HG02885 (cell line): ENCODE measurements at regions not wholly inside any gene's neighbourhood (a gene's known extent, or its start where the extent isn't known, plus 50 kb on each side); places are given as distances from the start of the nearest gene placed in this dataset.

Experiments
- ATAC-seq: cut with Tn5 transposase; IDR thresholded peaks from one replicate; pipeline ENCODE4 v1.9.1; 2021; ENCODE audit warnings: mild to moderate bottlenecking; ENCODE audit not compliant: unreplicated experiment, poor library complexity

DNA sequence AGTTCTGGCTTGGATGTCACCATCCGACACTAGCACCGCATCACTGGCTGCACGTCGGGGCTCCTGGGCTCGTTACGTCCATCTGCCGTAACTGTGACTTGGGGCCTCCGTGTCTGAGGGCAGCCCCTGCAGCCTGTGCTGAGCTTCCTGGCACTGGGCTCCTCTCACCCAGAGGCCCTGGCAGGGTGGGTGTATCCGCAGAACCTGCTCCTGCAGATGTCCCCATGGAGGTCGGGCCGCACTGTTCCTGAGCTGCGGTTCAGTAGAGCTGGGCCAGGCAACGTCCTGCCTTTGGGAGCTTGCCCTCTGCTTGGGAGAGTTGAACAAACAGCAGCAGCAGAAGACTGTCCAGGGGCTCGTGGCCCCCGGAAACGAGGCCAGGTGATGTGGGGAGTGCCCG lies 71.4 kb downstream of the RGS12 start:
- ATAC-seq = no peak

DNA sequence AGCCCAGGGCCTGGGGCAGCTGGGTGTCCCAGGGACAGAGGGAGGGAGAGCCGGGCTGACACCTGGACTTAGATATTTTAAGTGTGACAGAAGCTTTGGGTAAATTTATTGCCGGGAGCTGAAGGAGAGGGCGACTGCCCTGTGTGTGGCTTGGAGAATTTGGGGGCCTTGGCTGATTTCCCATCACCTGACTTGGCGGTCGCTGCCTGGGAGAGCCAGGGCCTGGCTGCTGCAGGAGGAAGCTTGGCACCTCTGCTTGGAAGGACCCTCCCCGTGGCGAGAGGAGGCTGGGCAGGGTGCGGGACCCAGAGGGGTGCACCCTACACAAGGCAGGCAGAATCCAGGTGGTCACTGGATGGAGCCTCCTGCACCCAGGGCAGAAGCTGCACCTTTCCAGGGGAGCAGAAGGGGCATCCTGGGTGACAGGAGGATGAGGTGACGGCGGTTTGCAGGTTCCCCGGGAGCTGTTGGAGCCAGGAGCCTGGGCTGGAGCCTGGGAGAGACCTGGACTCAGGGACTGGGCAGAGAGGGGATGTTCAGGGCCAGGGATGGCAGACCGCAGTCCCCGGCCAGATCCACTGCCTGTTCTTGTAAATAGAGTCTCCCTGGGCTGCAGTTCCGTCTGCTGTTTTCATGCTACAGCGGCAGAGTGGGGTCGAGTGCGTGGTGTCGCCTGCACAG lies 72.0 kb downstream of the RGS12 start:
- no peak for ATAC-seq

DNA sequence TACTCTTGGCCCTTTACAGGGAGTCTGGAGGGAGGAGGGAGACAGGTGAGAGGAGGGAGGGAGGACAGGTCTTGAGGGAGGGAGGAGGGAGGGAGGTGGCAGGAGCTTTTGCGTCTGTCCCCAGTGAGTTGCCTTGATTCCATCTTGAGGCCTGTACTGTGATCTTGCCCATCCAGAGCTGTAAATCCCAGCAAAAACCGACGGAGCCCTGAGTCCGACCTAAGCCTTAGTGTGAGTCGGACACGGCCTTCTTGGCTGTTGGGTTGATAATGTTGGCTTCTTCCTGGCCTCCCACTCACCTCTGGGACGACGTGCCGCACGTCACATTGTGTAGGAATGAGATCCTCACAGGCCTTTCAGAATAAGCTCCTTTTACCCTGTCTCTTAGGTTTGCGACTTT lies 72.5 kb downstream of the RGS12 start:
- no peak for ATAC-seq

DNA sequence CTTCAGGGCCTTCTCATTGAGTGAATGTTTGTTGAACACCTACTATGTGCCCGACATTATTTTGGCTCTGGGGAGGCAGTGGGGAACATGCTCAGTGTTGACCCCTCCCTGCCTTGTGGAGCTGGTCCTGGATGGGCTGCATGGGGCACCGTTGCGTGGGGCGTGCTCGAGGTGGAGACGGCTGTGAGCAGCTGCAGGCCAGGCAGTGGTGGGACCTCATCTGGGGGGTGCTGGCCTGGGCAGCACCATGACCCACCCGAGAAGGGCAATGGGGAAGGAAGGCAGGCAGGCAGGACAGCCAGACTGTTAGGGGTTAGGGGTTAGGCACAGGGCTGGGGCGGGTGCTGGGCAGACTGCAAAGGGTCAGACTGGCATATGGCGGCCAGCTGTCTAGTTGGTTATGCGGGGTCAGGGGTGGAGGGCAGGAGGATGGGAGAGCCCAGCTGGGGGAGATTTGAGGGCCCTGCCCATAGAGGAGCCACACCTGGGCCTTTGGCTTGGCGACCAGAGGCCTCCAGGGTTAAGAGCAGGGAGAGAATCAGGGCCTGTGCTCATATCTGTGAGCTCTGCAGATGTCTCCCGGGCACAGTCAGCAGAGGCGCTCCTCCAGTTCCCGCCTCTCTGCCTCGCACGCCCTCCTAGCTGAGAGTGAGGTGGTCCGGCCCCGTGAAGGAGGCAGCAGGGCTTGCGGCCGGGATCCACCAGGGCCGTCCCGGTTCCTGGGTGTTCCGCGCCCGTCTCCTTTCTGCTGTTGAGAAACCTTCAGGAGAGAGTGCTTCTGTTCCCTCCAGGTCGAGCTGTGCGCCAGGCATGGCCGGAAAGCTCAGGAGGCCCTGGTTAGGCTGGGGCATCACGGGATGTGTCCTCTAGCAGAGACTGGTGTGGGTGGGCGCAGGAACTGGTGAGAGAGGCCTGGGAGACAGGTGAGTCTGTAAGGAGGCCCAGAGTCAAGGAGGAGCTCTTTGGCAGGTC lies 73.3 kb downstream of the RGS12 start:
- no peak for ATAC-seq

DNA sequence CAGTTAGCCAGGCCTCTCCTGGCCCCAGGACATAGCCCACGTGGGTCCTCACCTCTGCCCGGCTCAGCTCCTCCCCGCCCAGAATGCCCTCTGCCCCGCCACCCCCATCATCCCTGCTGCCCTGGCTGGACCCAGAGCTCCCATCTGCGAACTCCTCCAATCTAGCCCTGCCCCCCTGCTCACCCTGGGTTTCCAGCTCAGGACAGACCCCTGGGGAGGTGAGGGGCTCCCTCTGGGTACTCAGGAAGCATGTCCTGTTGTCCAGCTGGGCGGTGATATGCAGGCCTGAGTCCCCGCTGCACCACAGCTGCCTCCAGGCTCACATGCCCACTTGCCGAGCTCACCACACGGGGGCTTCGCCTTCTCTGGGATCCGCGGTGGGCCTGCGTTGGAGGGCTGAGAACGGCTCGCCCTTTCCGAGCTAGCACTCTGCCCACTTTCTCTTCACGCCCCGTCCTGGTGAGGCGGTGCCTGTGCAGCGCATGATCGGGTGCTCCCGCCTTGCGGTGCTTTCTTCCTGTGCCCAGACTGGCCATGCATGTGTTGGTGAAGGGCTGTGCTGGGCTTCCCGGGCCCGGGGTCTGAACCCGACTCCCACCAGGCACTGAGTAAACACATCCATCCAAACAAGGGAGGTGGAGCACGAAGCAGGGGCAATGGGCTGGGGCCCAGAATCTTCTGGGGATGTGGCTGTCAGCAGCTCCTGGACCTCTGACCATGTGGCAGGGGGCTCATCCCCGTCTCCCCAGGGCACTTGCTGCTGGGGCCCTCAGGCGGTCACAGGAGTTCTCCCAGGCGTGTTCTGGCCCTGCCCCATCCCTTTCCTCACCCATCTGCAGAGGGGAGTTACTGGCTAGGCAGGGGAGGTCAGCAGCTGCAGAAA lies 74.3 kb downstream of the RGS12 start:
- ATAC-seq = no peak

DNA sequence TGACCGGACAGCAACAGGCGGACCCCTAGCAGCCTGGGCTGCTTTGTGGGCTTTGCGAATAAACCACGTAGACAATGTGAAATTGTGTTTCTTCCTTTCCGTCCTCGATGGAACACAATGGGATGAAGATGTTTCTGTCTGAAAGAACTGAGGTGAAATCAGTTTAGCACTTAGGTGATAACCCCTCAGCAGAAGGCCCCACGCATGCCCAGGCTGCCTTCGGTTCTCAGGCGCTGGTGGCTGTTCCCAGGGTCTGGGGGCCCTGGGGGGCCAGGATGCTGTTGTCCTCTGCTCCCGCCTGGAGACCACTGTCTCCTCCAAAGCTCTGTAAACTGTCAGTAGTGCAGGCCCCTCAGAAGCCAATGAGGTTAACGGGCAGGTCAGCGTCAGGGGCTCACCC lies 73.9 kb upstream of the HGFAC start:
- no peak for ATAC-seq

DNA sequence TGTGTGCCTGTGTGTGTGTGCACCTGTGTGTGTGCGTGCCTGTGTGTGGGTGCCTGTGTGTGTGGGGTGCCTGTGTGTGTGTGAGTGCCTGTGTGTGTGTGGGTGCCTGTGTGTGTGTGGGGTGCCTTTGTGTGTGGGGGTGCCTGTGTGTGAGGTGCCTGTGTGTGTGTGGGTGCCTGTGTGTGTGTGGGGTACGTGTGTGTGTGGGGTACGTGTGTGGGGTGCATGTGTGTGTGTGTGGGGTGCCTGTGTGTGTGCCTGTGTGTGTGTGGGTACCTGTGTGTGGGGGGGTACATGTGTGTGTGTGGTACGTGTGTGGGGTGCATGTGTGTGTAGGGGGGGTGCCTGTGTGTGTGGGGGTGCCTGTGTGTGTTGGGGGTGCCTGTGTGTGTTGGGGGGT lies 73.4 kb upstream of the HGFAC start:
- ATAC-seq = no peak

DNA sequence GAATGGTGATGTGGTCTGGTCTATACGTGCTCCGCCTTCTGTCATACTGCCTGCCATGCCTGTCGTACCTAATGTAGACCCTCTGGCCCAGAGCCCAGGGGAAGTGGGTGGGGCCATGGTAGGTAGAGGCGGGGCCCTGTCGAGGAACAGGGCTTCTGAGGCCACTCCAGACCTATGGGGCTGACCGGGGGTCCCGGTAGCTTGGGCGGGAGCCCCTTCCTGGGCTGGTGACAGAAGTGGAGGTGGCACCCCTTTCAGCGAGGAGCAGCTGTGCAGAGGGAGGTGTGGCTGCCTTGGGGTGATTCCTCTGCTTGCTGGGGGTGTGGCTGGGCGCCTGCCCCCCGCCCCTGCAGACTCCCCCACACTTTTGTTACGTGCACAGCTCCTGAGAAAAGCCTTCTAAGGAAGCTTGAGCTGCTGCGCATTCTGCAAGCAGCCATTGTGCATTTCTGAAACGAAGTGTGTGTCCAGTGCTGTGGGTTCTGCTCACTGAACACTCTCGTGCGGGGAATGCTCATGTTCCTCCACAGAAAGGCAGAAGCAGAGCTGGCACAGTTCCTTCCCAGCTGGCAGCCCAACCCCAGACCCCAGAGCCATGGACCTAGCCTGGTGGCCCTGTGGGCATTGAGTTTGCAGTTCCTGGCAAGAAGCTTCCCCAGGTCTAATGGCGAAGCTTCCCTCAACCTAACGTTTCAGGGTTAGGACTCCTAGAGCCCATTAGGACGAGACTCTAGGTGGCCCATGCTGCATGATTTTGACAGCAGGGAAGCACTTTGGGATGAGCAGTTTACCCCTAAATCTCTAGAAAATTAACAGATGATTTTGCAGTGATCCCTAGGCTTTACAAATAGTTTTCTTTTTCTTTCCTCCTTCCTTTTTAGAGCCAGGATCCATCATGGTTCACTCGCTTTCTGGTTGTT lies 72.7 kb upstream of the HGFAC start:
- ATAC-seq = no peak

DNA sequence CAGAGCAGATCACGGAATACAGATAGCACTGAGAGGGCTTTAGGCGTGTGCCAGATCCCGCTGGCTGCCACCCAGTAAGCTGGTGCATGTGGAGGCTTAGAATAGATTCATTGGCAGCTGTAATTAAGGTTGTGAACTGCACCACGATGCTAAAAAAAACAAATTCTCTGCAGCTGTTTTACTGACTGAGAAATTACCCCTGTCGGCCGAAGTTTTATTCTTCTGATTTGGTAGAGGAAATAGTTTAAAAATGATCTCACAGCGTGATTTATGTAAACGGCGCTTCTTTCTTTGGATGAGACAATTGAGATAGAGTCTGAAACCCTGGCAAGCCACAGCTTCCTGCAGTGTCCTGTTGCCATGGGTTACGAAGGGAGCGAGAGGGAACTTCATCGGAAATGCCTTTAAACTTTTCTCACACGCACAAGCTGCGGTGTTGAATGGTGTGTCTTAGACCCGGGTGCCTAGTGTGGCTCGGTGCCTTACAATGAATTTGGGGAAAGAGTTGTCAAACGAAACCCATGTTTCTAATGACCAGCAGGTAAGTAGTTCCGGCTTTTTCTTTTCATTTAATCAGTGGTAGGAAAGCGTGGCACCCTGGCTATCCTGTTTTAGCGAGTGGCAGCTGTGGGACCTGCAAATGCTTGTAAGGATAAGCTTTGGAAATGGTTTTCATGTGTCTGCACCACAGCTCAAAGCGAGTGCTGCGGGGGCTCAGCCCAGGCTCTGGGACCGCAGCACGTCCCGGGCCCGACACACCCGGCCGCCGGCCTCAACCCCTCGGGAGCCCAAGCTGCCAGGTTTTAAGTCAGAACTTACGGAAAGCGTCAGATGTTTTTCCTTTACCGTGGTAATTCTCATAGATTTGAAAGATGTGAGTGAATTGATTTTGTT lies 71.7 kb upstream of the HGFAC start:
- no peak for ATAC-seq

DNA sequence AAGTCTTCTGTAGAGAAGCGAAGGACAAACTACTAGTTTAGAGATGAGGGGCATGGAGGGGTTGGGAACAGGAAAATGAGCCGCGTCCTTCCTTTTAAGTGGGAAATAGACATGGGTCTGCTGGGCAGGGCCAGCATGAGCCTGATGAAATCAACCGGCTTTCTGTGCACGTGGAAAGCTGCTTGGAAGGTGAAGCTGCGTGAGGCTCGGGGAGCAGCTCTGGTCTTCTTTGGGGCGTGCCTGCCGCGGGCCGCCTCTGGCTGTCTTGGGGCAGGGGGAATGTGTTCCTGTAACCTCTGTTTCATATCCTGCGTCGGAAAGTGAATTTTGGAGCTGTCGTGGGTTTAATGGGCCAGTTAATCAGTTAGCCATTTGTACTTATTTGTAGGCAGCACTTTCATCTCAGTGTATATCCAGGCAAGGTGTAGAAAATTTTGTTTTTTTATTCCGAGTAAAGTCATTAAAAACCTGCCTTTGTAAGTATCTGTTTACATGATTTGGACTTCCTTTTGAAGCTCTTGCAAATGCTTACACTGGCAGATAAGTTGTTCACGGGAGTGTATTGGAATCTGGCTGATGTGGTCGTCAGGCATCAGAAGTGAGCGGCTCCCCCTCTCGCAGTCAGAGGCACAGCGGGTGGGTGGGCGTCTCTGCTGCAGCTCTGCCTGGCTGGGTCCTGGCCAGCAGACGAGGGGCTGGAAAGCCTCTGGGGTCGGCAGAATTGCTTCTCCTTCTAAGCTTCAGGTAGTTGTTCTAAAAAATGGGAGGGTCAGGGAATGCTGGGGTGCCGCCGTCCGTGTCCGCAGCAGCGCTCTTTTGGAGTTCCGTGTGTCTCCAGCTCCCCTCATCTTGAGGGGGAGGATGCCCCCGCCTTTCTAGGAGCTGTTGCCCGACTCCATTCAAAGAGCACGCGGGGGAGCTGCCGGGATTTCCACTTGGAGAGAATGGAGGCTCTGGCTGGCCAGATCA lies 70.5 kb upstream of the HGFAC start:
- ATAC-seq = no peak

DNA sequence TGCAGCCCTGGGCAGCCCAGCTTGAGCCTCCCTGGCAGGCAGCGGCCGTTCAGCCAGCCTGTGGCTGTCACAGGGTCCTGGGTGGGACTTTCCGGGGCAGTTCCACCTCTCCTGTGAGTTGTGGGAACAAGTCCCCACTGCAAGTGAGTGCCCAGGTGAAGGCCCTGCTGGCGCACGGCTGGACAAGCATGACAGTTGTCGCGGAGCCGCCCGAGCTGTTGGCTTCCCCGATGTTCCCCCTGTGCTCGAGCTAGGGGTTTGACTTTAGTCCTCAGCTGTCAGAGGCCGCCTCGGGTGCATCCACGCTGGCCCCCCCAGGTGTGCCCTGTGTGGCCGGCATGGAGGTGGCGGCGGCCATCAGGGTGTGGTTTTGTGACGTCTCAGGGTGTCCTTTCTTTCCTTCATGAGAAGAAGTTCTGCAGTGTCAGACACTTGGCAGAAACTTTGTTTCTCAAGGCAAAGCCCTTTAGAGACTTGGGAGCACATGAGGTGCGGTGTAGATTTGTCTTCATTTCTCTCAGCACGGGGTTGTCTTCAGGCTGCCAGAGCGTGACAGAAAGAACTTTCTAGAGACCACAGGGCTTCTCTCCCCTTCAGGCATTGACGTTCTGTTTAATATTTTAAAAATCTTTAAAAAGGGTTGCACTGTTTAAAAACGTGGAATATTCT lies 69.4 kb upstream of the HGFAC start:
- peak; percentile 37 for ATAC-seq

DNA sequence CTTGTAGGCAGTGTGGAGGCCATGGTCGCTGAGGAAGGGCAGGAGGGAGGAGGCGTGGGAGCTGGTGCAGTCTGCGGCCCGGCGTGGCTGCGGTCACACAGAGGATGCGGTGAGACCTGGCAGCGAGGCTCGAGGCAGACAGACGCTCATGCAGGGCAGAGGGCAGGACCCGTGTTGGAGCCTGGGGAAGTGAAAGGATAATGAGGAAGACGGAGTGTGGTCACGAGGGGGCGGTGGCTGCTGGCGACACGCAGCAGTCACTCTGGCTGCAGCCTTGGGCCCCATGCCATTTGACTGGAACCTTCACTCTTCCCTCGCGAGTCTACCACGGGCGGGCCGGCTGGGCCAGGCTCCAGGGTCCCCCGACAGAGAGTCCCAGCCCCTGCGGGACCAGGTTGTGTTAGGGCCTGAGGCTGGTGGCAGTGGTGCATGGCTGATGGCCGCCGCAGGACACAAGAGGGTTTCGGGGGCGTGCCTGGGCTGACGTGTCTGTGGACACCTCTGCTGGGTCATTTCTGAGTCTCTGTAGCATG lies 68.8 kb upstream of the HGFAC start:
- peak; percentile 86 for ATAC-seq

DNA sequence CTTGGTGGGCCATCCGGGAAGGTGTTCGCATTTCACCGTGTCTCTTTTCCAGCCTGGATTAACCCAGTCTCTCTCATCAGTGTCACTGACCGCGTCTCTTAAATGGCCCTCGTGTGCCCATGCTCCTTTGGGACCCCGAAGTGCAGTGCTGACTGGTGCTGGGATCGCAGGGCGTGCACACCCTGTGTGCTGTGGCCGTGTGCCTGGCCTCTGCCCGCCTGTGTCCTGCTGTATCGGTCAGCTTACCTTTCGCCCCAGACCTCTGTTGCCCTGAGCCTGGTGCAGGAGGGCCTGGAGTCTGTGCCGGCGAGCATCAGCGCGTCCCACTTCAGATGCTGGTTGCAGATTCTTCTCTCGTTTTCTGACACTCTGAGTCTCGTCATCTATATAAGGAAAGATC lies 68.3 kb upstream of the HGFAC start:
- ATAC-seq = no peak

DNA sequence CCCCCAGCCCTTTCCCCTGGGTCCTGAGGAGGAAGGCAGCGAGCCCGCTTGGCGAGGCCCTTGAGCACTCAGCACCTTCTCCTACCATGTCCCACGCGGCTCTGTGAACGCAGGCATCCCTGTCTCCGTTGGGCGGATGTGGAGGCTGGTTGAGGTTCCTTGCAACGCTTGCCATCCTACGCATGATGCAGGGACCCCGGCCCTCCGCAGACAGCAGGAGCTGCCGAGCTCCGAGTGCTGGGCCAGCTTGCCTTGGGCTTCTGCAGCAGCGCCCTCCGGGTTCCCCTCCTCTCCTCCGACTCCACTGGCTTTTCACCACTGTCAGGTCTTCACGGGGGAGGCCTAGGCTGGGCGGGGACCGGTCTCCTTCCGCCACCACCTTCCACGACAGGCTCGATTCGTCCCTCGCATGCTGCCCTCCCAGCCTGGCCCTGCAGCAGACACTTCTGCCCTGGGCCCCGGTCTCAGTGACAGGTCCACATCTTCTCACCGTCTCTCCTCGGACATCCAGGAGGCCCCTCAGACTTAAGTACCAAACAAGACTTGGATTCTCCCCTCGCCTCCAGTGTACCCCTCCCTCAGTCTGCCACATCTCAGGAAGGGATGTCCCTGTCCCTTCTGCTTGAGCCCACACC lies 67.6 kb upstream of the HGFAC start:
- no peak for ATAC-seq

DNA sequence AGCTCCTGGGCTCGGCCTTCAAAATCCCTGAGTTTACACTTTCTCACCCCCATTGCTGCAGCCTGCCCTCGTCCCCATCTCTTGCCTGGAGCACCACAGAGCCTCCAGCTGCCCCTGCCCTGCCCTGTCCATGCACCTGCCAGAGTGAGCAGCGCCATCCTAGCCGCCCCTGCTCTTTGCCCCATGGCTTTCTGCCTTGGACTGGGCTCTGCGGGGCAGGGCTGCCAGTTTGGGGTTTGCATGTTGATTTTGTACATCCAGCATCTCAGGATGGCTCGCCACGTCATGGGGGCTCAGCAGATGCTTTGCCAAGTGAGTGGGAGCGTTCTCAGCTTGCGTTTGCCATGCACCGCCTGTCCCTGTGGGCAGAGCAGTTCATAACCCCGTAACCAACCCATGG lies 67.1 kb upstream of the HGFAC start:
- no peak for ATAC-seq

DNA sequence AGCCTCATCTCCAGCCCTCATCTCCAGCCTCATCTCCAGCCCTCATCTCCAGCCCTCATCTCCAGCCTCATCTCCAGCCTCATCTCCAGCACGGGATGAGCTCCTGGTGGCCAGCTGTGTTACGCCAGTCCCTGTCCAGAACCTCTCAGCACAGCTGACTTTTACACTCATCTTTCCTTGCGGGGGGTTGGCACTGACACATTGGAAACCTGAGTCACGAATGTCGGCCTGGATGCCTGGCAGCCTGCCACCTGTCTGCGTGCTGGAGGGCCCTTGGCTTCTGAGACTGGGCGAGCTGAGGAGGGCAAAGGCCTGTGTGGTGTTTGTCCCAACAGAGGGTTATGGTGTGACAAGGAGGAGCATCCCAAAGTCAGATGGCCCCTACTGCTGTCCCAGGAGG lies 66.1 kb upstream of the HGFAC start:
- no peak for ATAC-seq
